ENCODE measurements at regions not wholly inside any gene's neighbourhood (a gene's known extent, or its start where the extent isn't known, plus 50 kb on each side); places are given as distances from the start of the nearest gene placed in this dataset.
"Not testable (repeated sequence)": the region's sequence is repeated elsewhere in the genome, so short reads cannot be mapped to it uniquely, and the experiment has no call there.

DNA sequence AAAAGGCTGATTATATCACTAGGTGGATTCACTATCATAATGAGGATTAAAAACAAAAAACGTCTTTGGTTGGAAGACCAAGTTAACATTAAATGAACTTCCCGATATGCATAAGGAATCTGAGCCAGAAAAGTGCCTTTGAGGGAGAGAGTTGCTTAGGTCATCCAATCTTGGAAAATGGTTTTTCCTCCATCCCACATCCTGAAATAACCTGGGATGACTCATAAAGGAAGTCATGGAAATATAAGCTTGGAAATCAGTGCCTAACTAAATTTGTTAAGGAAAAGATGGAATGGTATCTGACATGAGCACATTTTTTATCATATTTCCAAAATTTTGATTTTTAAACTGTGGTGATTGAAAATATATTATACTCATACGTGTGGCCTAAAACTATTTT lies 66.0 kb downstream of the KBTBD8 start:
- DNase-seq (ENCODE audit: low read depth in 1 of 2, low spot score in 1 of 2): no peak

- DNase-seq (ENCODE audit: low read depth in 1 of 2, low spot score in 1 of 2): no peak
Observed at GRCh38 chr3:67067251-67067650, 69.1 kb downstream of the KBTBD8 start.

DNA sequence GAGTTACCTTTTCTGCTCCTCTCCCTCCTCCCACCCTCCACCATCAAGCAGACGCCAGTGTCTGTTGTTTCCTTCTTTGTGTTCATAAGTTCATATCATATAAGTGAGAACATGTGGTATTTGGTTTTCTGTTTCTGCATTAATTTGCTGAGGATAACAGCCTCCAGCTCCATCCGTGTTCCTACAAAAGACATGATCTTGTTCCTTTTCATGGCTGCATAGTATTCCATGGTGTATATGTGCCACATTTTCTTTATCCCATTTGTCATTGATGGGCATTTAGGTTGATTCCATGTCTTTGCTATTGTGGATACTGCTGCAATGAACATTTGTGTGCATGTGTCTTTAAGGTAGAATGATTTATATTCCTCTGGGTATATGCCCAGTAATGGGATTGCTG lies 74.5 kb downstream of the KBTBD8 start:
- not testable (repeated sequence) for DNase-seq (ENCODE audit: low read depth in 1 of 2, low spot score in 1 of 2)

DNA sequence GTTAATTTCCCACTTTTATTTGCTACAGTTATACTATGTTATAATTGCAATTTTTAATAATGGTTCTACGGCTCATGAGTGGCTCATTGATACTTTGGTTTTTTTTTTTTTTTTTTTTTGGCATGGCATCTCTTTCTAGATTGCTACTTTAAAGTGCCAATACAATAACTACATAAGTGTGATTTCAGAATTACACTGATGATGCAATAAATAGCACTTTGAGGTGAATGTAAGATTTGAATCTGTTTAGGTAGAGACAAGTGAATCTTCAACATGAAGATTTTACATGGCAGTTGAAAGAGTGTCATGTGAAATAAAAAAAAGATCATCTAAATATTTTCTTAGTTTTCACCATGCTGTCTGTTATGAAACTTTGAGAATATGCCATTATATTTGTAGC lies 75.7 kb downstream of the KBTBD8 start:
- DNase-seq (ENCODE audit: low read depth in 1 of 2, low spot score in 1 of 2): no peak

DNA sequence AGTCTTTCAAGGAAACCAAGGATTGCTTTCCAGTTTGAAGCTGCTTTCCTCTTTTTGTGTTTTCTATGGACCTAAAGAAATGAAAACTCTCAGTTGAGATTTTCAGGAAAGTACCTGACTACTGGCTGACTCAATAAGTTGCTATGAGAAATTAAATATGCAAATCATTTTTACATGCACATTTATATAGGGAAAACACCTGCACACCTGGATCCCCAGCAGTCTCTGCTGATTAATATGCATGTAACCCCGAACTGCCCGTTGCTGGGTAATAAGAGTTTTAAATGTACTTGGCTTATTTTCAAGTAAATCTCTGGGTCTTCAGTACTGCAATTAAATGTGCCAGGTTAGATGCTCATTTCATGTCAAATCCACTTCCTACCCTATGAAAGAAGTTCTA lies 77.2 kb downstream of the KBTBD8 start:
- DNase-seq (ENCODE audit: low read depth in 1 of 2, low spot score in 1 of 2): no peak

DNA sequence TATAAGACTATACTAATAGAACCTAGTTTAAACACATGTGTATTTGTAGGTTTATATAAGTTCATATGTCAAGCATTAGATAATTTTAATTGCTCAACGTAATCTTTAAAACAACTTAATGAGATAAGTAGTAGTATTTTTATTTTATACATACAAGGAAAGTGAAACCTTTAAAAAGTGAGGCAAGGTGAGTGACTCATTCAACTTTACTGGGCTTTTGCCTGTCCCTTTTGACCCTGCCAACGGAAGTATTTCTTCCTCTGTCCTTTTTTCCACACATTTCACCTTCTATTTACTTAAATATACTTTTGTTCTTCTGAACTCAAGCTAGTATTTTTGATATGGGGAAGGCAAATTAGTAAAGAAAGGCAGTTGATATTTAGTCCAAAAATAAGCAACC lies 78.5 kb downstream of the KBTBD8 start:
- DNase-seq (ENCODE audit: low read depth in 1 of 2, low spot score in 1 of 2): no peak

DNA sequence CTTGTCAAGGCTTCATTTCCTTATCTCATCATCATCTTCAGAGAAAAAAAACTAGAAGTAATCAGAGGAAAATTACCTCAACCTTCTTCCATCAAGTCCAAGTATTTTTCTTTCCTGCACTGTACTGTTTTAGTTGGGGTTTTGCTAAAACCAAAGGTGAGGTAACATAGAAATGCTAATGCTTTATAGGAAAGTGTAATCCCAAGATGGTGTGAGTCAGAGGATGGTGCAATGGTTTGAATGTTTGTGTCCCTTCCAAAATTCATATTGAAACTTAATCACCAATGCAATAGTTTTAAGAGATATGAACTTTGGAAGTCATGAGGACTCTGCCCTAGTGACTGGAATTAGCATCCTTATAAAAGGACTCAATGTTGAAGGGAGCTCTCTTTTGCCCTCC lies 79.5 kb downstream of the KBTBD8 start:
- no peak for DNase-seq (ENCODE audit: low read depth in 1 of 2, low spot score in 1 of 2)

DNA sequence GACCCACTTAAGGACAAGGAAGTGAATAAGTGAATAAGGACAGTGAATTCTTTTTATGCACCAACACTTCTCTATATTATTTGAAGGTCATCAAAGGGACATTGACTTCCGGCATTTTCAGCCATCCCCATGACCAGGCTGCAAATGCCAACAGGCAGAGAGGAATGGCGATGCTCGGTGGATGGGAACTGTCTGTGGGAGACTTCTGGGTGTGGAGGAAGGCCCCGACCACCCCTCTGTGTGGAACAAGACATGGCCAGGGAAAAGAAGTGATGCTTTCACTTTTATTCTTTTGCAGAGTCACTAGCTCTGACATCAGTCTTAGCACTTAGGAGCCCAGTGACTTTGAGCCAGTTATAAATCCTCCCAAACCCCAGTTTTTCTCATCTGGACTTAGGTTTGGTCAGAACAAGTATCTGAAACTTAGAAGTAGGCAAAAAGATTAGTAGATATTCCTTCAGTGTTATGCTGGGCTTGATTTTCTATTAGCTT lies 84.5 kb downstream of the KBTBD8 start:
- no peak for DNase-seq (ENCODE audit: low read depth in 1 of 2, low spot score in 1 of 2)

GRCh38 chr3:67083277-67083676 lies 85.2 kb downstream of the KBTBD8 start:
- peak in 1 of 2 donors; percentile 14 for DNase-seq (ENCODE audit: low read depth in 1 of 2, low spot score in 1 of 2)

GRCh38 chr3:67087788-67088187 lies 89.7 kb downstream of the KBTBD8 start:
- DNase-seq (ENCODE audit: low read depth in 1 of 2, low spot score in 1 of 2): no peak

DNA sequence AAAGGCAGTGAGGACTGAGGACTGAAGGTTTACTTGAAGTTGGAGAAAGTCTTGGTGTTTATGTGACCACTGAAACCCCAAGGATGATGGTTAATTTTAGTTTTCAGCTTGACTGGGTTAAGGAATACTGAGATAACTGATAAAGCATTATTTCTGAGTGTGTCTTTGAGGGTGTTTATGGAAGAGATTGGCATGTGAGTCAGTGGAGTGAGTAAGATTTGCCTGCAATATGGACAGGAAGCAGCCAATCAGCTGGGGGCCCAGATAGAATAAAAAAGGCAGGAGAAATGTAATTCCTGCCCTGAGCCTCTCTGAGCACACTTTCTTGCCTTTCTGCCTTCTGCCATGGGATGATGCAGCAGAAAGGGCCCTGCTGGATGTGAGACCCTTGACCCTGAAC lies 92.4 kb downstream of the KBTBD8 start:
- no peak for DNase-seq (ENCODE audit: low read depth in 1 of 2, low spot score in 1 of 2)

GRCh38 chr3:67093305-67093704 lies 95.2 kb downstream of the KBTBD8 start:
- DNase-seq (ENCODE audit: low read depth in 1 of 2, low spot score in 1 of 2): no peak

DNA sequence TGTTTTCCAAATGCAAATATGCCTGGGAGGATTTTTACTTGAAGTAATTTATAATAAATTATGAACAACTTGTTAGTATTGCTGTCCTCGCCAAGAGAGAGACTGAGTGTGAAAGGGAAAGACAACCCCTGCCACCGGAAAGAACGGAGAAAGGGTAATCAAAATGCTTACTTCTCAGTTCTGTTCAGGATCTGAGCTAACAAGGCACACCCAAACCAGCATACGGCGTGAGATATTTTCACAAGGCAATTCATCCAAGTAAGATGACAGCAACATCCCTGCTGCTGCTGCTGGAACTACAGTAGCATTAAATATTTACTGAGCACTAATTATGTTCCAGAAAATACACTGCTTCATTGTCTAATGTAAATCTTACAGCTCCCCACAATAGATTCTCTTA lies 96.1 kb downstream of the KBTBD8 start:
- no peak for DNase-seq (ENCODE audit: low read depth in 1 of 2, low spot score in 1 of 2)

DNA sequence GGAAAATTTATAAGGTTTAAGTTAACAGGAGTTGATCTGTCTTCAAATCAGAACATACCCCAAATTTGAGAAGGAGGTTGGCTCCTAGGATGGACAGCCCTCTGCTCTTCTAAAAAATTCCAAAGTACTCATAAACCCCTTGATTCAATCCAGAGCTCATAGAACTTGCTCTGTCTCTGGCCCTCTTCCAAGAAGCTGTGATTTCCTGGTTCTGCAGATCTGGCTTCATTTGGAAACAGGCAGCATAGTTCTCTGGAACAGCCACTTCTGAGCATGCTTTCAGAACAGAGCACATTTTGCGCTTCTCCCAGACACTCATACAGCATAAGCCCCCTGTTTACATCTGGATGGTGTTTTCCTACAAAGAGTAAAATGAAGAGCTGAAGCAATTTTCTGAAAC lies 96.7 kb downstream of the KBTBD8 start:
- no peak for DNase-seq (ENCODE audit: low read depth in 1 of 2, low spot score in 1 of 2)

- DNase-seq (ENCODE audit: low read depth in 1 of 2, low spot score in 1 of 2): no peak
Observed at GRCh38 chr3:67104388-67104787, 106.3 kb downstream of the KBTBD8 start.

DNA sequence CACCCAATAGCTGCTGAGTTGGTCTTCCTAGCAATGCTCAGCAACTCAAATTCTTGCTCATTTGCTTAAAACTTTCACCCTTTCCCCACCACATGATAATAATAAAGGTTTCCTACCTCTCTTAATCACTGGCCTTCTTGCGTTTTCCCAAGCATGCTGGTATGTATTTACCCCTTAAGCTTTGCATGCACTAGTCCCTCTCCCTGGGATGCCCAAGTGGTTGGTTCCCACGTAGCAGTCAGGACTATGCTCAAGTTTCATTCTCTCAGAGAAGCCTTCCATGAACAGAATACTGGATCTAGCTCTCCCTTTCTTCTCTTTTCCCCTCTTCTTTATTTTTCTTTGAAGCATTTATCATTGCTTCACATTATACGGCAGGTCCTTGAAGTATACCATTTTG lies 108.8 kb downstream of the KBTBD8 start:
- no peak for DNase-seq (ENCODE audit: low read depth in 1 of 2, low spot score in 1 of 2)

- DNase-seq (ENCODE audit: low read depth in 1 of 2, low spot score in 1 of 2): no peak
Observed at GRCh38 chr3:67109651-67110204, 111.6 kb downstream of the KBTBD8 start.

DNA sequence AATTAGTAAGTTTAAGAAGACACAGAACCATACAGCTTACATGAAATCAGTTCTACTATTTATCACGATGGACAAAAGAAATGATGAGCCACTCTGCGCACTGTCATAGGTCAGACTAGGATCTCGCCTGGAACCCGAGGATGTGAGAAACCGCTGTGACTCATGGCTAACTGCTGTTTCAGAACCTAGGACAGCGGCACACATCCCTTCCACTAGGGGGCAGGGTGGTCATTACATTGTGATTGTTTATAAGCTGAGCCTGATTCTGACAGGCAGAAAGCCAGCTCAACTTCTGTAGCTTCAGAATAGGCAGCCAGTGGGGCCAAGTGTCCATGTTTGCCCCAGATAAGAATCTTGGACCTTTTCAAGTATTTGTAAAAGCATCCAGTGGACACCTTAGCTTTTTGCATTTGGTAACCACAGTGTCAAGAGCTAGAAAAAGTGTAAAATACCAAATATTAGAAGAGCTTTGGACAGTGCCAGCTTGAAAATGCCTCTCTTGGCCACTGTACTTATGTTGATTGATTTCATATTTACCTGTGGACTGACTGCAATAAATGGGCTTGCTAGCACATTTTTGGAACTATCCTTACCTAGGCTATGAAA lies 115.8 kb downstream of the KBTBD8 start:
- DNase-seq (ENCODE audit: low read depth in 1 of 2, low spot score in 1 of 2): peak; percentile 41 to 60

DNA sequence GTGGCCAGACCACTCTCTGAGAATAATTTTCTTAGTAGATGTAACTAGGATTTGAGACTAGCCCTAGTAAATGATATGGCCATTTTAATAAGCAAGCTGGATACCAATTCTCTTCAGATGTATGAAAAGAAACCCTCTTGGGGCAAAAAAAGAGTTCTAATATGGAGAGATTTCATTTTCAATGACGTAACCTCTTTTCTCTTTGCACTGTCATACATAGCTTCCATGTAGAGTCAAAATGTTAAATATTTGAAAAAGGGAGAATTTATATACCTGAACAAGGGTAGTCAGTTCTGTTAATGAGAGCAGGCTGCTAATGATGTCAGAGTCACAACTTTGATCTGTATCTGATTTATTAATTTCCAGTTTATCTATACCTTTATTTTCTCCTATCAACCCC lies 120.0 kb downstream of the KBTBD8 start:
- DNase-seq (ENCODE audit: low read depth in 1 of 2, low spot score in 1 of 2): no peak

GRCh38 chr3:67118635-67119034 lies 120.5 kb downstream of the KBTBD8 start:
- DNase-seq (ENCODE audit: low read depth in 1 of 2, low spot score in 1 of 2): no peak

- no peak for DNase-seq (ENCODE audit: low read depth in 1 of 2, low spot score in 1 of 2)
Observed at GRCh38 chr3:67123914-67124313, 125.8 kb downstream of the KBTBD8 start.

- no peak for DNase-seq (ENCODE audit: low read depth in 1 of 2, low spot score in 1 of 2)
Observed at GRCh38 chr3:67127254-67127653, 129.1 kb downstream of the KBTBD8 start.

DNA sequence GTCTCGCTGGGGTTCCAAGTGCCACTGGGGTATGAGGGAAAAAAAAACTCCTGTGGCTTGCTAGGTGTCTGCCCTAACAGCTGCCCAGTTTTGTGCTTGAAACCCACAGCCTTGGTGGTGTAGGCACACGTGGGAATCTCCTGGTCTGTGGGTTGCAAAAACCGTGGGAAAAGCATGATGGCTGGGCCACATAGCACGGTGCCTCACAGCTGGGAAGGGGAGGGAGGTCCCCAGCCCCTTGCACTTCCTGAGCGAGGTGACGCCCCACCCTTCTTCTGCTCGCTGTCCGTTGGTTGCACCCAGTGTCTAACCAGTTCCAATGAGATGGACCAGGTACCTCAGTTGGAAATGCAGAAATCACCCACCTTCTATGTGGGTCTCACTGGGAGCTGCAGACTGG lies 144.3 kb downstream of the KBTBD8 start:
- no peak for DNase-seq (ENCODE audit: low read depth in 1 of 2, low spot score in 1 of 2)

All from stimulated activated CD4-positive, alpha-beta T cell treated with anti-CD3 and anti-CD28 coated beads, Interleukin-15, amount 100 ng/mL, for 1 hour (primary cell).